ENCODE measurements at regions not wholly inside any gene's neighbourhood (a gene's known extent, or its start where the extent isn't known, plus 50 kb on each side); places are given as distances from the start of the nearest gene placed in this dataset.

DNA sequence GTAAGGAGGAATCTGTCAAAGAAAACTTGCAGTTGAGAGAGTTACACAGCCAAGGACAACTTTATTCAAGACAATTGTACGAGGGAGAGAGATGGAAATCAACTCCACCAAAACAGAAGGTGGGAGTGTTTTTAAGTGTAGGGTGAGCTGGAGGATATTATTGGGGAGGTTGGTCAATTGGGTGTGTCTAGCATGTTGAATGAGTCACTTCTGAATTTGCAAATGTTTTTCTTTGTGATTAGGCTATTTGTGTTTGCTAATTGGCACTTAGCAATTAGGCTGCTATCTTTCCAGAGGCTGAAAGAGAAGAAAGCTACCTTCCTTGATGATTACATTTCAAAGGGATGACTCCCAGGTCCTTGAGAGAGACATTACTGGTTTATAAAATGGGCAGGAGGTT, 441.1 kb downstream of the MEI4 start:
- H3K79me2 ChIP-seq (ENCODE audit: control insufficient read depth, insufficient read depth, low read length, unreplicated experiment): no peaks in the 10 kb centered on the region
- no peaks in the 10 kb centered on the region for H3K27me3 ChIP-seq (ENCODE audit: insufficient read depth, low read length)
- no peak overlapping the region for H3K4me3 ChIP-seq (ENCODE audit: low read depth, low read length)
- H3K27ac ChIP-seq (ENCODE audit: low read depth, low read length): no peak overlapping the region
- no peaks in the 10 kb centered on the region for H3K36me3 ChIP-seq (ENCODE audit: insufficient read depth, low read length)
- no peak overlapping the region for H2AFZ ChIP-seq (ENCODE audit: low read length, unreplicated experiment)
- H3K4me1 ChIP-seq (ENCODE audit: control insufficient read depth, insufficient read depth, low read length, unreplicated experiment): no peaks in the 10 kb centered on the region

DNA sequence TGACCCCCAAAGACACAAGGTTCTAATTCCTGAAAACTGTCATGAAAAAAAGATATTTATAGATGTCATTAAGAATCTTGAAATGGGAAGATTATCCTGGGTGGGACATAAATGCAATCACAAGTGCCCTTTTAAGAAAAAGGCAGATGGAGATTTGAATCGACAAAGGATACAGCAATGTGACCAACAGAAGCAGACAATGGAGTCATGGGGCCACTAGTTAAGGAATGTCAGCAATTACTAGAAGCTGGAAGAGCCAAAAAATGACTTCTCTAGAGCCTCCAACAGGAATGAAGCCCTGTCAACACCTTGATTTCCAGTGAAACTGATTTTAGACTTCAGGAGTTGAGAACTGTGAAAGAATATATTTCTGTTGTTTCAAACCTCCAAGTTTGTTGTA, 448.5 kb downstream of the MEI4 start:
- Histone ChIP-seq H2AFZ (ENCODE audit: low read length, unreplicated experiment) (no peak overlapping the region), H3K4me3 (ENCODE audit: low read depth, low read length) (no peak overlapping the region), H3K79me2 (ENCODE audit: control insufficient read depth, insufficient read depth, low read length, unreplicated experiment) (no peaks in the 10 kb centered on the region), H3K36me3 (ENCODE audit: insufficient read depth, low read length) (no peaks in the 10 kb centered on the region), H3K27ac (ENCODE audit: low read depth, low read length) (no peak overlapping the region), H3K4me1 (ENCODE audit: control insufficient read depth, insufficient read depth, low read length, unreplicated experiment) (no peaks in the 10 kb centered on the region), H3K27me3 (ENCODE audit: insufficient read depth, low read length) (no peaks in the 10 kb centered on the region)

DNA sequence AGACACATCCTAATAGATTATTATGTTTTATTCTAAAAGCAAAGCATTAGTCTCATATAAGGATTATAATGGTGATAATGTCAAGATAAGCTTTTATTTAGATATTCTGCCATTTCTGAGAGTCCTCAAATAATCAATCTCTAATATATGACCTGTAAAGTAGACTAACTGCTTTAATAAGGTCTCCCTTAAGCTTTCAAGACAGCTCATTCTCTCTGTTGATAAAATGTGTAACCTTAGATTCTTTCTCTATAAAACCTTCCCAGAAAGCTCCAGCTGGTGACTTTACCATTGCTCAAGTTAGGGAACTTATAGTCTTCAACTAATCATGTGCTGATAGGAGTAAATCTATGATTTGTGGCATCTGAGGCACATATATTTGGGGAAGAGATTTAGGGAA, 457.8 kb downstream of the MEI4 start:
- Histone ChIP-seq H3K4me3 (ENCODE audit: low read depth, low read length) (no peak overlapping the region), H3K36me3 (ENCODE audit: insufficient read depth, low read length) (no peaks in the 10 kb centered on the region), H3K4me1 (ENCODE audit: control insufficient read depth, insufficient read depth, low read length, unreplicated experiment) (no peaks in the 10 kb centered on the region), H2AFZ (ENCODE audit: low read length, unreplicated experiment) (no peak overlapping the region), H3K27me3 (ENCODE audit: insufficient read depth, low read length) (no peaks in the 10 kb centered on the region), H3K27ac (ENCODE audit: low read depth, low read length) (no peak overlapping the region), H3K79me2 (ENCODE audit: control insufficient read depth, insufficient read depth, low read length, unreplicated experiment) (no peaks in the 10 kb centered on the region)

DNA sequence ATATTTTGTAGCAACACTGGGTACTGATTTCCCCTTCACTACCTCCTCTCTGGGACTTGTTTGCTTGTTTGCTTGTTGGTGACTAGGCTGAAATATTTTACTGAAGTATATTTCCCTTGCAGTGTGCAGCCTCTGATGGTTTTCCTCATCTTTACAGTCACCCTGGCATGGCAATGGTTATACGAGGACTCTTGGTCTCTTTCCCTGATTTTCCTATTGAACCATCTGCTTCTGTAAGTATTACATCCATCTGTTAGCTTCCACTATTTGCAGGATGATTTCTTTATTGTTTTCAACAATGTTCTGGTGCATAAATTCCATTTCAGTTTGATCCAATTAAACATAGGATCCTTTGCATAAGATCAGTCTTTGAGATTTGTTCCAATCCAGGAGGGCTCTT, 465.1 kb downstream of the MEI4 start:
- H3K36me3 ChIP-seq (ENCODE audit: insufficient read depth, low read length): no peaks in the 10 kb centered on the region
- H3K4me1 ChIP-seq (ENCODE audit: control insufficient read depth, insufficient read depth, low read length, unreplicated experiment): no peaks in the 10 kb centered on the region
- H2AFZ ChIP-seq (ENCODE audit: low read length, unreplicated experiment): no peak overlapping the region
- no peak overlapping the region for H3K27ac ChIP-seq (ENCODE audit: low read depth, low read length)
- H3K79me2 ChIP-seq (ENCODE audit: control insufficient read depth, insufficient read depth, low read length, unreplicated experiment): no peaks in the 10 kb centered on the region
- H3K27me3 ChIP-seq (ENCODE audit: insufficient read depth, low read length): no peaks in the 10 kb centered on the region
- no peak overlapping the region for H3K4me3 ChIP-seq (ENCODE audit: low read depth, low read length)

DNA sequence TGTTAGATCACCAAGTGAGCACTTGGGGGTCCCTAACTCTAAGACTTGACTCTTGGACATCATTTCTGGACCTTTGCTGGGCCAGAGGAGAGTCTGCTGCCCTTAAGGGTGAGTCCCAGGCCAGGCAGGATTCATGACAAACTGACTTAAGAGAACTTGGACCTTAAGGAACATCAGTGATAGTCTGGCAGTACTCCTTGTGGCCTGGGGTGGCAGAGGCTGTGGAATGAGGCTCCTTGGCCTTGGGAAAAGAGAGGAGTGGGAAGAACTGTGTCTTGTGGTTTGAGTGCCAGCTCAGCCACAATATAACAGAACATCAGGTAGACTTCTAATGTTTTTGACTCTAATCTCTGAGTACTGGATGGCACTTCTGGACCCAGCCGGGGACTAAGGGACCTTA, 478.7 kb downstream of the MEI4 start:
- no peaks in the 10 kb centered on the region for H3K36me3 ChIP-seq (ENCODE audit: insufficient read depth, low read length)
- H3K4me1 ChIP-seq (ENCODE audit: control insufficient read depth, insufficient read depth, low read length, unreplicated experiment): no peaks in the 10 kb centered on the region
- H3K27me3 ChIP-seq (ENCODE audit: insufficient read depth, low read length): no peaks in the 10 kb centered on the region
- H3K27ac ChIP-seq (ENCODE audit: low read depth, low read length): no peak overlapping the region
- no peaks in the 10 kb centered on the region for H3K79me2 ChIP-seq (ENCODE audit: control insufficient read depth, insufficient read depth, low read length, unreplicated experiment)
- H2AFZ ChIP-seq (ENCODE audit: low read length, unreplicated experiment): no peak overlapping the region
- no peak overlapping the region for H3K4me3 ChIP-seq (ENCODE audit: low read depth, low read length)

DNA sequence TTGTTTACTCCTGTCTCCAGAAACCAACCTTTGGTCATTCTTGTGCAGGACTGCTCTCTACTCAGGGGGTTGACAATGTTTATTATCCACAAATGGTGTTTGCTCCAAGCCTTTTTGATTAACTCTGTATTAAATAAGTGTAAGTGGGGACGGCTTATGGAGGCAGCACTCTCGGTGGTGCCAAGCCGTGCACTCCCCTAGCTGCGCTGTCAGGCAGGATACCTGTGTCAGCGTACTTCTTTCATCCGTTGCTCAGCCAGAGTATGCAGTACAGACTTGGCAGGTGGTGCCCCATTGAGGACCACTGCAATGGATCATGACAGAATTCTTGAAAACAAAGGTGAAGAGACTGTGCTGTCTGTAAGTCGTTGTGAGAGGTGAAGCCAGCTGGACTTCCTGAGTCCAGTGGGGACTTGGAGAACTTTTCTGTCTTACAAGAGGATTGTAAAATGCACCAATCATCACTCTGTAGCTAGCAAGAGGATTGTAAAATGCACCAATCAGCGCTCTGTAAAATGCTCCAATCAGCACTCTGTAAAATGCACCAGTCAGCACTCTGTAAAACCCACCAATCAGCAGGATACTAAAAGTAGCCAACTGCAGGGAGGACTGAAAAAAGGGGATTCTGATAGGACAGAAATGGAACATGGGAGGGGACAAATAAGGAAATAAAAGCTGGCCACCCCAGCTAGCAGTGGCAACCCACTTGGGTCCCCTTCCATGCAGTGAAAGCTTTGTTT, 480.0 kb downstream of the MEI4 start:
- H3K27me3 ChIP-seq (ENCODE audit: insufficient read depth, low read length): no peaks in the 10 kb centered on the region

DNA sequence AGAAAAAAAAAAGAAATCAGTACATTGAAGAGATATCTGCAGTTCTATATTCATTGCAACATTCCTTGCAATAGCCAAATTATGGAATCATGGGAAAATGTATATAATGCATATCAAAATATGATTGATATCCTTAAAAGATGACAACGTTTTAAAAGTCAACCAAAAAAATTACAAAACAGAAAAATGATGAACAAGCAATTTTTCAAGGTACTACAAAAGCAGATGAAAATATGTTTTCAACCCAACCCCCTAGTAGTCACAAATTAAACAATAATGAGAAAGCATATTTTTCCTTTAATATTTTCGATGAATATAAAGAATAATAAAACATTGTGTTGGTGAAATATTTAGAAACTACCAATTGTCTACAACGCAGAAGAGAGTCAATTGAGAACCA, 497.6 kb downstream of the MEI4 start:
- Histone ChIP-seq H3K36me3 (ENCODE audit: insufficient read depth, low read length) (no peaks in the 10 kb centered on the region), H3K4me1 (ENCODE audit: control insufficient read depth, insufficient read depth, low read length, unreplicated experiment) (no peaks in the 10 kb centered on the region), H3K79me2 (ENCODE audit: control insufficient read depth, insufficient read depth, low read length, unreplicated experiment) (no peaks in the 10 kb centered on the region), H3K27ac (ENCODE audit: low read depth, low read length) (no peak overlapping the region), H3K4me3 (ENCODE audit: low read depth, low read length) (no peak overlapping the region), H2AFZ (ENCODE audit: low read length, unreplicated experiment) (no peak overlapping the region), H3K27me3 (ENCODE audit: insufficient read depth, low read length) (no peaks in the 10 kb centered on the region)

More for the DNA sequence above, 480.0 kb downstream of the MEI4 start:
- H3K4me3 ChIP-seq (ENCODE audit: low read depth, low read length): no peak overlapping the region
- H3K27ac ChIP-seq (ENCODE audit: low read depth, low read length): no peak overlapping the region
- H3K79me2 ChIP-seq (ENCODE audit: control insufficient read depth, insufficient read depth, low read length, unreplicated experiment): no peaks in the 10 kb centered on the region
- no peaks in the 10 kb centered on the region for H3K36me3 ChIP-seq (ENCODE audit: insufficient read depth, low read length)
- no peak overlapping the region for H2AFZ ChIP-seq (ENCODE audit: low read length, unreplicated experiment)
- H3K4me1 ChIP-seq (ENCODE audit: control insufficient read depth, insufficient read depth, low read length, unreplicated experiment): no peaks in the 10 kb centered on the region

DNA sequence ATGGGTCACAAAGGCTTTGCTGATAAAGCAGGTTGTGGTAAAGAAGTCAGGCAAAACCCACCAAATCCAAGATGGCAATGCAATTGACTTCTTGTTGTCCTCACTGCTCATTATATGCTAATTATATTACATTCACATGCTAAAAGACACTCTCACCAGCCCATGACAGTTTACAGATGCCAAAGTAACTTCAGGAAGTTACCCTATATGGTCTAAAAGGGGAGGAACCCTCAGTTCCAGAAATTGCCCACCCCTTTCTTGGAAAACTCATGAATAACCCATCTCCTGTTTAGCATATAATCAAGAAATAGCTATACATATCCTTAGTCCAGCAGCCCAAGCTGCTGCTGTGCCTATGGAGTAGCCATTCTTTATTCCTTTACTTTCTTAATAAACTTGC, 501.1 kb downstream of the MEI4 start:
- Histone ChIP-seq H3K79me2 (ENCODE audit: control insufficient read depth, insufficient read depth, low read length, unreplicated experiment) (no peaks in the 10 kb centered on the region), H3K4me3 (ENCODE audit: low read depth, low read length) (no peak overlapping the region), H3K27ac (ENCODE audit: low read depth, low read length) (no peak overlapping the region), H3K4me1 (ENCODE audit: control insufficient read depth, insufficient read depth, low read length, unreplicated experiment) (no peaks in the 10 kb centered on the region), H3K27me3 (ENCODE audit: insufficient read depth, low read length) (no peaks in the 10 kb centered on the region), H3K36me3 (ENCODE audit: insufficient read depth, low read length) (no peaks in the 10 kb centered on the region), H2AFZ (ENCODE audit: low read length, unreplicated experiment) (no peak overlapping the region)

DNA sequence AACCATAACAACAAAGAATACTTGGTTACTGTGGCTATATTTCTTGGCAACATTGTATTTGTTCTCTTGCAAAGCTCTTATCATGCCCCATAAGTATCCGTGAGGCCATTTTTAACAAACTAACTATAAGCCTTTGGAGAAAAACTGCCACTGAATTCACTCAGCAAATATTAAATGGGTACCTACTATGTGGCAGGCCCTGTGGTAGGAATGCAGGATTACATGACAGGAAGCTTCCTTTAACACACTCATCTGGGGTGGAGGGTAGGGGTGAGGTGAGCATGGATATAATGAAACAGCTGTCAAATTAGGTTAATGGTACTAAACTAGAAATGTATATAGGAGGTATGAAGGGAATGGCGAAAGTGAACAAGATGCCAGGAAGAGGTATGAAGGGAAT, 504.8 kb downstream of the MEI4 start:
- no peaks in the 10 kb centered on the region for H3K27me3 ChIP-seq (ENCODE audit: insufficient read depth, low read length)
- no peaks in the 10 kb centered on the region for H3K4me1 ChIP-seq (ENCODE audit: control insufficient read depth, insufficient read depth, low read length, unreplicated experiment)
- no peak overlapping the region for H2AFZ ChIP-seq (ENCODE audit: low read length, unreplicated experiment)
- H3K36me3 ChIP-seq (ENCODE audit: insufficient read depth, low read length): no peaks in the 10 kb centered on the region
- no peak overlapping the region for H3K4me3 ChIP-seq (ENCODE audit: low read depth, low read length)
- no peak overlapping the region for H3K27ac ChIP-seq (ENCODE audit: low read depth, low read length)
- no peaks in the 10 kb centered on the region for H3K79me2 ChIP-seq (ENCODE audit: control insufficient read depth, insufficient read depth, low read length, unreplicated experiment)

DNA sequence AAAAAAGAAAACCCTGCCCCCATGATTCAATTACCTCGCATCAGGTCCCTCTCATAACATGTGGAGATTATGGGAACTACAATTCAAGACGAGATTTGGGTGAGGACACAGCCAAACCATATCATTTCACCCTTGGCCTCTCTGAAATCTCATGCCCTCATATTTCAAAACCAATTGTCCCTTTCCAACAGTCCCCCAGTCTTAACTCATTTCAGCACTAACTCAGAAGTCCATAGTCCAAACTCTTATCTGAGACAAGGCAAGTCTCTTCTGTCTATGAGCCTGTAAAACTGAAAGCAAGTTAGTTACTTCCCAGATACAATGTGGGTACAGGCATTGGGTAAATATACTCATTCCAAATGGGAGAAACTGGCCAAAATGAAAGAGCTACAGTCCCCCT, 536.1 kb downstream of the MEI4 start:
- no peaks in the 10 kb centered on the region for H3K27me3 ChIP-seq (ENCODE audit: insufficient read depth, low read length)
- no peak overlapping the region for H2AFZ ChIP-seq (ENCODE audit: low read length, unreplicated experiment)
- H3K27ac ChIP-seq (ENCODE audit: low read depth, low read length): no peak overlapping the region
- H3K4me3 ChIP-seq (ENCODE audit: low read depth, low read length): no peak overlapping the region
- no peaks in the 10 kb centered on the region for H3K4me1 ChIP-seq (ENCODE audit: control insufficient read depth, insufficient read depth, low read length, unreplicated experiment)
- no peaks in the 10 kb centered on the region for H3K36me3 ChIP-seq (ENCODE audit: insufficient read depth, low read length)
- no peaks in the 10 kb centered on the region for H3K79me2 ChIP-seq (ENCODE audit: control insufficient read depth, insufficient read depth, low read length, unreplicated experiment)

DNA sequence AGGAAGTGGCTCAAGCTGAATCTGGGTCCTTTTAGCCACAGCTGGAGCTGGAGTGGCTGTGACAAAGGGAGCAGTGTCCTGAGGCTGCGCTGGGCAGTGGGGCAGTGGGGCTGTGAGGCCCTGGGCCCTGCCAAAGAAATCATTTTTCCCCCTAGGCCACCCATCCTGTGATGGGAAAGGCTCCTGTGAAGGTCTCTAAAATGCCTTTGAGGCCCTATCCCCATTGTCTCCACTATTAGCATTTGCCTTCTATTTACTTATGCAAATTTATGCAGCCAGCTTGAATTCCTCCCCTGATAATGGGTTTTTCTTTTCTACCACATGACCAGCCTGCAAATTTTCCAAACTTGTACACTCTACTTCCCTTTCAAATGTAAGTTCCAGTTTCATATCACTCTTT, 539.2 kb downstream of the MEI4 start:
- H3K27ac ChIP-seq (ENCODE audit: low read depth, low read length): no peak overlapping the region
- no peaks in the 10 kb centered on the region for H3K4me1 ChIP-seq (ENCODE audit: control insufficient read depth, insufficient read depth, low read length, unreplicated experiment)
- no peaks in the 10 kb centered on the region for H3K27me3 ChIP-seq (ENCODE audit: insufficient read depth, low read length)
- H3K4me3 ChIP-seq (ENCODE audit: low read depth, low read length): no peak overlapping the region
- H3K36me3 ChIP-seq (ENCODE audit: insufficient read depth, low read length): no peaks in the 10 kb centered on the region
- no peaks in the 10 kb centered on the region for H3K79me2 ChIP-seq (ENCODE audit: control insufficient read depth, insufficient read depth, low read length, unreplicated experiment)
- no peak overlapping the region for H2AFZ ChIP-seq (ENCODE audit: low read length, unreplicated experiment)
